Esophagus squamous epithelium (tissue), 4 donors: ENCODE measurements at regions not wholly inside any gene's neighbourhood (a gene's known extent, or its start where the extent isn't known, plus 50 kb on each side); places are given as distances from the start of the nearest gene placed in this dataset.

Source experiments
- CTCF ChIP-seq, 6 experiments: fragments of 450-650 bp in 4 of 6; fragments of 200-600 bp in 2 of 6; sonication (generic) in 2 of 6; IDR thresholded peaks; one replicate each; pipeline ENCODE4 v1.5.1; 2016 to 2019; ENCODE audit warnings: antibody characterized with exemption in 6 of 6, mild to moderate bottlenecking in 4 of 6, moderate library complexity in 4 of 6
- POLR2A ChIP-seq, 4 donors: fragments of 450-650 bp; IDR thresholded peaks; one replicate each; pipeline ENCODE4 v1.6.1; 2017; ENCODE audit warnings: antibody characterized with exemption in 4 of 4, mild to moderate bottlenecking in 4 of 4, moderate library complexity in 3 of 4

- TF ChIP-seq CTCF (IDR thresholded peaks at IDR 0.05): no peak
- TF ChIP-seq POLR2A (IDR thresholded peaks at IDR 0.05): no peak
These were observed 169.8 kb upstream of the STK32A start for GRCh38 chr5:147065071-147065470.
